ENCODE measurements at regions not wholly inside any gene's neighbourhood (a gene's known extent, or its start where the extent isn't known, plus 50 kb on each side); places are given as distances from the start of the nearest gene placed in this dataset.

GRCh38 chr10:45502458-45502857 is 128.4 kb downstream of the ALOX5 start:
- no peak for TF ChIP-seq CTCF (IDR thresholded peaks at IDR 0.05)
- TF ChIP-seq POLR2A (IDR thresholded peaks at IDR 0.05), result no peak

Data from ovary (tissue), 3 donors.